Breast epithelium (tissue), 4 donors: ENCODE measurements at regions not wholly inside any gene's neighbourhood (a gene's known extent, or its start where the extent isn't known, plus 50 kb on each side); places are given as distances from the start of the nearest gene placed in this dataset.

Source experiments
- DNase-seq, 2 donors: peaks; one replicate each; pipeline ENCODE4 v3.0.0-alpha.2; 2019; ENCODE audit warnings: low spot score in 2 of 2
- H3K27ac ChIP-seq, 2 donors: fragments of 200-600 bp; sonication (generic) in 1 of 2; one replicate each; pipeline ENCODE4 v1.5.1; 2016 to 2019; ENCODE audit warnings: mild to moderate bottlenecking in 1 of 2
- H3K27me3 ChIP-seq, 2 donors: fragments of 200-600 bp; sonication (generic) in 1 of 2; one replicate each; pipeline versions ENCODE4 v1.5.1 to v1.6.0; 2017 to 2019; ENCODE audit warnings: control low read depth in 1 of 2, mild to moderate bottlenecking in 1 of 2
- H3K36me3 ChIP-seq: fragments of 200-600 bp; one replicate; pipeline ENCODE4 v1.5.1; 2019
- H3K4me1 ChIP-seq, 2 donors: fragments of 200-600 bp; sonication (generic); one replicate each; pipeline ENCODE4 v1.5.1; 2016 to 2019; ENCODE audit warnings: control low read depth in 1 of 2
- H3K4me3 ChIP-seq, 3 donors: fragments of 200-600 bp; sonication (generic); 1 replicate in 2 of 3; 2 replicates in 1 of 3; pipeline ENCODE4 v1.5.1; 2016 to 2019; ENCODE audit warnings: mild to moderate bottlenecking in 3 of 3, moderate library complexity in 2 of 3
- H3K9me3 ChIP-seq, 2 donors: fragments of 200-600 bp; sonication (generic) in 1 of 2; one replicate each; pipeline ENCODE4 v1.5.1; 2016 to 2019; ENCODE audit warnings: control low read depth in 1 of 2
- CTCF ChIP-seq, 3 donors: fragments of 450-650 bp; IDR thresholded peaks; one replicate each; pipeline ENCODE4 v1.5.1; 2016 to 2017; ENCODE audit warnings: antibody characterized with exemption in 3 of 3, mild to moderate bottlenecking in 3 of 3, moderate library complexity in 3 of 3
- POLR2A ChIP-seq: fragments of 450-650 bp; IDR thresholded peaks from one replicate; pipeline ENCODE4 v1.6.1; 2016; ENCODE audit warnings: antibody characterized with exemption, mild to moderate bottlenecking, moderate library complexity
- POLR2AphosphoS5 ChIP-seq, 3 donors: sonication (generic); formaldehyde crosslinking; IDR thresholded peaks; one replicate each; pipeline ENCODE4 v1.6.1; 2017; ENCODE audit warnings: antibody characterized with exemption in 3 of 3
- intact Hi-C: fragments of 100-400 bp; cut with DNase I; formaldehyde crosslinking; loops from one replicate; pipeline ENCODE4 v1.15.1; 2023; ENCODE audit warnings: low total_unique reads

DNA sequence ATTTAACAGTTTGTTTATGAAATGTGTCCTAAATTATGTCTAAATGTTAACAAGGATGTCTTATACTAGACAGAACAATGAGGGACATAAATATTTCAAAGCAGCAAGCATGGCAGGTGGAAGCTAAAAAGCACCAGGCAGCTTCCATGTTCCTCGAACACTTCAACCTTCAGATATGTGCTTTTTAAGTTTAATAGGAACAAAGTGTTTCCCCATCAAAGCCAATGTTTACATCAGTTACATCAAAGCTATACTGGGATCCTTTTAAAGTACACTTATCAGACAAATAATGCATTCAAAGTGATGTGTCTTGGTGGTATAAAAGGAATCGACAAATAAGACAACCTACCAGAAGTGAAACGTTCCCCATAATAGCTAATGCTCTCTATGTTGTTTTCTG lies 2841.1 kb upstream of the PCDH20 start:
- no peak for DNase-seq
- TF ChIP-seq POLR2A (no peak), POLR2AphosphoS5 (IDR thresholded peaks at IDR 0.05) (no peak), CTCF (IDR thresholded peaks at IDR 0.05) (no peak)
- Histone ChIP-seq H3K36me3 (no peaks in the 10 kb centered on the region), H3K4me3 (no peak overlapping the region), H3K9me3 (peaks cover 0 to 4% of the 10 kb centered on the region in 2 donors), H3K4me1 (no peaks in the 10 kb centered on the region), H3K27me3 (no peaks in the 10 kb centered on the region), H3K27ac (no peak overlapping the region)
- intact Hi-C loops: no loop called here

GRCh38 chr13:64255988-64256387 lies 2840.3 kb upstream of the PCDH20 start:
- peaks cover 0 to 12% of the 10 kb centered on the region in 2 donors for H3K9me3 ChIP-seq
- no peak overlapping the region for H3K27ac ChIP-seq
- intact Hi-C loops: no loop called here
- TF ChIP-seq CTCF (IDR thresholded peaks at IDR 0.05): no peak
- H3K4me3 ChIP-seq: no peak overlapping the region
- DNase-seq: no peak
- no peaks in the 10 kb centered on the region for H3K27me3 ChIP-seq
- H3K36me3 ChIP-seq: no peaks in the 10 kb centered on the region
- H3K4me1 ChIP-seq: no peaks in the 10 kb centered on the region

GRCh38 chr13:64248371-64249065 lies 2832.9 kb upstream of the PCDH20 start:
- no peak overlapping the region for H3K27ac ChIP-seq
- DNase-seq: no peak
- H3K36me3 ChIP-seq: no peaks in the 10 kb centered on the region
- peaks cover 0 to 14% of the 10 kb centered on the region in 2 donors for H3K9me3 ChIP-seq
- no peak for TF ChIP-seq POLR2A
- no peak for TF ChIP-seq CTCF (IDR thresholded peaks at IDR 0.05)
- TF ChIP-seq POLR2AphosphoS5 (IDR thresholded peaks at IDR 0.05): no peak
- H3K27me3 ChIP-seq: no peaks in the 10 kb centered on the region
- intact Hi-C loops: no loop called here
- no peaks in the 10 kb centered on the region for H3K4me1 ChIP-seq
- H3K4me3 ChIP-seq: no peak overlapping the region

DNA sequence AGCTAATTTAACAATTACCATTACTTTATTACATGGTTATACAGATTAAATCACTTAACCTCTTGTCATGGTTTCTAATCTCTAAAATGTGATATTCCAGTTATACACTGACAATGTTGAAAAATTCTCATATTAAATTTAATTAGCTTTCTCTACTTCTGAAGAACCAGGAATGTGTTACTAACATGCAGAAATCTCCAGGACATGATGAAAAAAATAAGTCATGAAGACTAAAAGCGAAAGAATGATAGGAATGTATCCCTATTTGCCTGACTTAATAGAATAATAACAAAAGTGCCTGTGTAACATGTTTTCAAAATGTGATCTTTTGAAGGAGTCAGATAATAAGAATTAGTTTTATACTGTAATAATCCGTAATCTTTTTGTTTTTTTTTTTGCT lies 2823.7 kb upstream of the PCDH20 start:
- no peak for TF ChIP-seq POLR2AphosphoS5 (IDR thresholded peaks at IDR 0.05)
- no peak for TF ChIP-seq CTCF (IDR thresholded peaks at IDR 0.05)
- no peak for TF ChIP-seq POLR2A
- H3K4me3 ChIP-seq: no peak overlapping the region
- DNase-seq: no peak
- no peak overlapping the region for H3K27ac ChIP-seq
- H3K4me1 ChIP-seq: no peaks in the 10 kb centered on the region
- intact Hi-C loops: no loop called here
- no peaks in the 10 kb centered on the region for H3K9me3 ChIP-seq
- H3K36me3 ChIP-seq: no peaks in the 10 kb centered on the region
- H3K27me3 ChIP-seq: no peaks in the 10 kb centered on the region

GRCh38 chr13:64234255-64234654 lies 2818.6 kb upstream of the PCDH20 start:
- Histone ChIP-seq H3K4me1 (no peaks in the 10 kb centered on the region), H3K36me3 (no peaks in the 10 kb centered on the region), H3K4me3 (no peak overlapping the region), H3K27ac (no peak overlapping the region), H3K27me3 (no peaks in the 10 kb centered on the region), H3K9me3 (no peaks in the 10 kb centered on the region)
- intact Hi-C loops: no loop called here
- TF ChIP-seq CTCF (IDR thresholded peaks at IDR 0.05) (no peak), POLR2AphosphoS5 (IDR thresholded peaks at IDR 0.05) (no peak), POLR2A (no peak)
- DNase-seq: no peak
